ENCODE measurements at regions not wholly inside any gene's neighbourhood (a gene's known extent, or its start where the extent isn't known, plus 50 kb on each side); places are given as distances from the start of the nearest gene placed in this dataset.
A peak's percentile ranks its signal among the peaks of the same experiment; 100 is the strongest.

- FAIRE-seq (no peak), ATAC-seq (no peak), DNase-seq (ENCODE audit: low read depth in 1 of 2, low spot score in 1 of 2) (no peak)
- ChIA-PET POLR2A (no interaction called here), CTCF (interaction anchor here (0.9 to 1.5 kb wide), 4 partner anchors 9 to 681 kb away, joined by 3 to 6 read pairs (median 5); no protein-coding TSS in a partner anchor)
- Histone ChIP-seq H3K4me1 (no peaks in the 10 kb centered on the region), H3K9me3 (no peaks in the 10 kb centered on the region), H3K27ac (no peak overlapping the region), H3K4me2 (no peak overlapping the region), H3K4me3 (no peak overlapping the region)
- WGBS (ENCODE audit: missing lambda C conversion rate): 73% methylated on average over 2 of the region's 2 CpGs
- no peak for TF ChIP-seq NR3C1 (IDR thresholded peaks at IDR 0.05)
Observed at GRCh38 chr9:79120533-79120932, 451.2 kb upstream of the TLE4 start.

DNA sequence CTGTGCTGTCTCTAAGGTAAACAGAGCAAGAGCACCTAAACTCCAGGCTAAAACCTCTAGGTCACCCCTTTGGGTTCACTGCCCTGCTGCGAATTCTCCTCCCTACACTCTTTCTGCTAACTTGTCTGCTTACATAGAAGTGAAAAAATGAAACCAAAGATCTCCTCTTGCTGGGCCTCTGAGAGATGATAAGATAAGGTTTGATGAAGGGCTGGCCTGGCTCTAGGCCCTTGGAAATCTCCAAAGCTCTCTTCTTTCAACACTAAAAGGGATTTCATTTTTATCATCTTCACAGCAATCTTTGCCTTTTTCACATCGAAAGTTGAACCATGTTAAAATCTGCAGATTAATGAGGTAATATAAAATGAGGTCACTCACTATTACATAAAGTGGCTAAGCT is 450.8 kb upstream of the TLE4 start:
- Histone ChIP-seq H3K4me2 (no peak overlapping the region), H3K4me1 (no peaks in the 10 kb centered on the region), H3K9me3 (no peaks in the 10 kb centered on the region), H3K27ac (no peak overlapping the region), H3K4me3 (no peak overlapping the region)
- CTCF ChIA-PET: interaction anchor here (0.9 to 1.5 kb wide), 4 partner anchors 9 to 681 kb away, joined by 3 to 6 read pairs (median 5); no protein-coding TSS in a partner anchor
- FAIRE-seq (no peak), DNase-seq (ENCODE audit: low read depth in 1 of 2, low spot score in 1 of 2) (no peak), ATAC-seq (no peak)
- TF ChIP-seq HDAC2 (IDR thresholded peaks at IDR 0.05) (no peak), RAD21 (conservative IDR thresholded peaks at IDR 0.05 in 1 of 2, IDR thresholded peaks at IDR 0.05 in 1 of 2) (no peak), EHMT2 (IDR thresholded peaks at IDR 0.05; ENCODE audit: low read depth) (no peak), MYC (IDR thresholded peaks at IDR 0.05; ENCODE audit: borderline replicate concordance, low read length) (no peak), SREBF2 (IDR thresholded peaks at IDR 0.05) (no peak), POLR2AphosphoS2 (conservative IDR thresholded peaks at IDR 0.05; ENCODE audit: low read length) (no peak), PHF8 (IDR thresholded peaks at IDR 0.05; ENCODE audit: borderline replicate concordance, low read depth) (no peak), FOSL2 (IDR thresholded peaks at IDR 0.05) (no peak), FOSL2 (CRISPR knock-in tag; IDR thresholded peaks at IDR 0.05) (no peak), NR3C1 (IDR thresholded peaks at IDR 0.05) (no peak), BHLHE40 (IDR thresholded peaks at IDR 0.05; ENCODE audit: low read depth, low read length) (no peak), HOXB13 (CRISPR knock-in tag; IDR thresholded peaks at IDR 0.05; ENCODE audit: low read depth) (no peak), POLR2A (IDR thresholded peaks at IDR 0.05; ENCODE audit: low read length) (no peak), RFX5 (IDR thresholded peaks at IDR 0.05) (no peak), KDM5A (IDR thresholded peaks at IDR 0.05) (no peak), ESRRA (IDR thresholded peaks at IDR 0.05; ENCODE audit: borderline replicate concordance, low read length) (no peak), ZNF302 (CRISPR knock-in tag; IDR thresholded peaks at IDR 0.05) (no peak)
- TF ChIP-seq, protein P1, sequence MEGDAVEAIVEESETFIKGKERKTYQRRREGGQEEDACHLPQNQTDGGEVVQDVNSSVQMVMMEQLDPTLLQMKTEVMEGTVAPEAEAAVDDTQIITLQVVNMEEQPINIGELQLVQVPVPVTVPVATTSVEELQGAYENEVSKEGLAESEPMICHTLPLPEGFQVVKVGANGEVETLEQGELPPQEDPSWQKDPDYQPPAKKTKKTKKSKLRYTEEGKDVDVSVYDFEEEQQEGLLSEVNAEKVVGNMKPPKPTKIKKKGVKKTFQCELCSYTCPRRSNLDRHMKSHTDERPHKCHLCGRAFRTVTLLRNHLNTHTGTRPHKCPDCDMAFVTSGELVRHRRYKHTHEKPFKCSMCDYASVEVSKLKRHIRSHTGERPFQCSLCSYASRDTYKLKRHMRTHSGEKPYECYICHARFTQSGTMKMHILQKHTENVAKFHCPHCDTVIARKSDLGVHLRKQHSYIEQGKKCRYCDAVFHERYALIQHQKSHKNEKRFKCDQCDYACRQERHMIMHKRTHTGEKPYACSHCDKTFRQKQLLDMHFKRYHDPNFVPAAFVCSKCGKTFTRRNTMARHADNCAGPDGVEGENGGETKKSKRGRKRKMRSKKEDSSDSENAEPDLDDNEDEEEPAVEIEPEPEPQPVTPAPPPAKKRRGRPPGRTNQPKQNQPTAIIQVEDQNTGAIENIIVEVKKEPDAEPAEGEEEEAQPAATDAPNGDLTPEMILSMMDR (IDR thresholded peaks at IDR 0.05): no peak
- TF ChIP-seq, protein P2, sequence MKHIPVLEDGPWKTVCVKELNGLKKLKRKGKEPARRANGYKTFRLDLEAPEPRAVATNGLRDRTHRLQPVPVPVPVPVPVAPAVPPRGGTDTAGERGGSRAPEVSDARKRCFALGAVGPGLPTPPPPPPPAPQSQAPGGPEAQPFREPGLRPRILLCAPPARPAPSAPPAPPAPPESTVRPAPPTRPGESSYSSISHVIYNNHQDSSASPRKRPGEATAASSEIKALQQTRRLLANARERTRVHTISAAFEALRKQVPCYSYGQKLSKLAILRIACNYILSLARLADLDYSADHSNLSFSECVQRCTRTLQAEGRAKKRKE (CRISPR knock-in tag; IDR thresholded peaks at IDR 0.05; ENCODE audit: low read depth): no peak
- 84% methylated on average over 2 of the region's 2 CpGs for WGBS (ENCODE audit: missing lambda C conversion rate)
- POLR2A ChIA-PET: no interaction called here

DNA sequence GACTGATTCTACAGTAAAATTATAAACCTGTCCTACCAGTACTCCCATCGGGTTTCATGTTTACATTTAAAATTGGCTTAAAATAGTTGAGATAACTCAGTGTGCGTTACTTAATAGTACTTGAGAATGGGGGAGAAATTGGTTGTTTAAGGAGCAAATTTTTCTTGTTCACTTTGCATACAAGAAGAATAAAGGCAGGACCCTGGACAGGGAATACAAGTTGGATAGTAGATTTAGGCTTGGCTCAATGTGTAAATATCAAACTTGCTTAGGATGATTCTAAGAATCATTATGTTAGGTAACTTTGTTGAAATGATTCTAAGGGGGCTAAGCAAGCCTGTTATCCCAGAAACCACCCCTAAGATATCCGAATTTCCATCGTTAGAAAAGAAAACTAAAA is 448.4 kb upstream of the TLE4 start:
- H3K9me3 ChIP-seq: no peaks in the 10 kb centered on the region
- H3K4me1 ChIP-seq: no peaks in the 10 kb centered on the region
- ATAC-seq (no peak), FAIRE-seq (no peak), DNase-seq (ENCODE audit: low read depth in 1 of 2, low spot score in 1 of 2) (no peak)
- TF ChIP-seq HEYL (CRISPR knock-in tag; IDR thresholded peaks at IDR 0.05): no peak
- TF ChIP-seq, protein P3, sequence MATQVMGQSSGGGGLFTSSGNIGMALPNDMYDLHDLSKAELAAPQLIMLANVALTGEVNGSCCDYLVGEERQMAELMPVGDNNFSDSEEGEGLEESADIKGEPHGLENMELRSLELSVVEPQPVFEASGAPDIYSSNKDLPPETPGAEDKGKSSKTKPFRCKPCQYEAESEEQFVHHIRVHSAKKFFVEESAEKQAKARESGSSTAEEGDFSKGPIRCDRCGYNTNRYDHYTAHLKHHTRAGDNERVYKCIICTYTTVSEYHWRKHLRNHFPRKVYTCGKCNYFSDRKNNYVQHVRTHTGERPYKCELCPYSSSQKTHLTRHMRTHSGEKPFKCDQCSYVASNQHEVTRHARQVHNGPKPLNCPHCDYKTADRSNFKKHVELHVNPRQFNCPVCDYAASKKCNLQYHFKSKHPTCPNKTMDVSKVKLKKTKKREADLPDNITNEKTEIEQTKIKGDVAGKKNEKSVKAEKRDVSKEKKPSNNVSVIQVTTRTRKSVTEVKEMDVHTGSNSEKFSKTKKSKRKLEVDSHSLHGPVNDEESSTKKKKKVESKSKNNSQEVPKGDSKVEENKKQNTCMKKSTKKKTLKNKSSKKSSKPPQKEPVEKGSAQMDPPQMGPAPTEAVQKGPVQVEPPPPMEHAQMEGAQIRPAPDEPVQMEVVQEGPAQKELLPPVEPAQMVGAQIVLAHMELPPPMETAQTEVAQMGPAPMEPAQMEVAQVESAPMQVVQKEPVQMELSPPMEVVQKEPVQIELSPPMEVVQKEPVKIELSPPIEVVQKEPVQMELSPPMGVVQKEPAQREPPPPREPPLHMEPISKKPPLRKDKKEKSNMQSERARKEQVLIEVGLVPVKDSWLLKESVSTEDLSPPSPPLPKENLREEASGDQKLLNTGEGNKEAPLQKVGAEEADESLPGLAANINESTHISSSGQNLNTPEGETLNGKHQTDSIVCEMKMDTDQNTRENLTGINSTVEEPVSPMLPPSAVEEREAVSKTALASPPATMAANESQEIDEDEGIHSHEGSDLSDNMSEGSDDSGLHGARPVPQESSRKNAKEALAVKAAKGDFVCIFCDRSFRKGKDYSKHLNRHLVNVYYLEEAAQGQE (IDR thresholded peaks at IDR 0.05): peak; percentile 81
- no peak for TF ChIP-seq SREBF2 (IDR thresholded peaks at IDR 0.05)
- TF ChIP-seq BCL3 (IDR thresholded peaks at IDR 0.05): no peak
- no peak for TF ChIP-seq BHLHE40 (IDR thresholded peaks at IDR 0.05; ENCODE audit: low read depth, low read length)
- 0 out of 2 replicates have a peak, but pooled peaks have one; percentile 43 for TF ChIP-seq EHMT2 (IDR thresholded peaks at IDR 0.05; ENCODE audit: low read depth)
- no peak for TF ChIP-seq CHD2 (IDR thresholded peaks at IDR 0.05; ENCODE audit: low read length, partially characterized antibody)
- 79% methylated on average over 4 of the region's 4 CpGs for whole genome bisulfite sequencing (ENCODE audit: missing lambda C conversion rate)
- H3K4me3 ChIP-seq: no peak overlapping the region
- ChIA-PET CTCF (no interaction called here), POLR2A (no interaction called here)
- no peak overlapping the region for H3K27ac ChIP-seq
- no peak overlapping the region for H3K4me2 ChIP-seq
